ENCODE measurements at regions not wholly inside any gene's neighbourhood (a gene's known extent, or its start where the extent isn't known, plus 50 kb on each side); places are given as distances from the start of the nearest gene placed in this dataset.
"Not testable (repeated sequence)": the region's sequence is repeated elsewhere in the genome, so short reads cannot be mapped to it uniquely, and the experiment has no call there.

DNA sequence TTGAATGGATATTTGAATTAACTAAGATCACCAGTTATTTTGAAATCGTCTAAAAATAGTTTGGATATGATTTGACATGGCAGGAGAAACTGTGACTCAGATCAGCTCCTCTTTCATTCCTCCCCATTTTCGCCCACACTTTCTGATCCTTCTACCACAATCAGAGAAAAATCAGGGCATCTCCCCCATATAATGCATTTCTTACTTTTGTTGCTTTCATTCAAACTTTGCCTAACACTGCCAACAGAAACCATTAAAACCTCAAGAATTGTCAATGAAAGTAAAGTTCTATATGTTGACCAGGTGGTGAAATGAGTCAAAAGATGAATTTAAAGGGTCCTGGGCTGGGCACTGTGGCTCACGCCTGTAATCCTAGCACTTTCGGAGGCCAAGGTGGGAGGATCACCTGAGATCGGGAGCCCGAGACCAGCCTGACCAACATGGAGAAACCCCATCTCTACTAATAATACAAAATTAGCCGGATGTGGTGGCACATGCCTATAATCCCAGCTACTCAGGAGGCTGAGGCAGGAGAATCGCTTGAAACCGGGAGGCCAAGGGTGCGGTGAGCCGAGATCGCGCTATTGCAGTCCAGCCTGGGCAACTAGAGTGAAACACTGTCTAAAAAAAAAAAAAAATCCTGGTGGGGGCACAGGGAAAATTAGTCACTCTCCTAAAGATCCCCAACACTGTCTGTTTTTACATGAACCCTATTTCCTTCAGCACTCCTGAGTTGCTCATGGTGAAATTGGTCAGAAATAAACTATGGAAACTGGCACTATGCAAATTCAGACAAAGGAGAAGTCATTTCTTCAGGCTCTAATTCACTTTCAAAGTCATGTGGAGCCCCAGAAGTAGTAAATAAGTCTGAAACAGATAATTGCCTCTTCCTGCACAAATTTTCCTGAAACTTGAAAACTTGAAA is 122.8 kb upstream of the NOCT start:
- peak; percentile 60 for ATAC-seq

DNA sequence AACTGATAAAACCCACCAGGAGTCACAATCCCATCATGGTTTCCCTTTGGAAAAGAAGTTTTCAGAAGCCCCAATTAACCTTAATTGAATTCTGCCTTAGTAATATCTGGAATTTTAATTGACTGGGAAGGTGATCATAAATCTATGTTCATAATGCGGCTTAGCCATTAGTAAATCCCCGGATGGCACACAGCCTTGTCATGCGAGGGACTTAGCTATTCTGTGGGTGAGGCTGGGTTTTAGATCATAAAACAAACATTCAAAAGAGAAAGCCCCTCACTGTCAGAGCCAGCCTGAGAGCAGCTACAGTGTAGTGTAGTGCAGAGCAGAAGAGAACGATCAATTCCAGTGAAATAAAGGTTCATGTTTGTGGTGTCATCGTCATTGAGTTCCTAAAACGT is 124.0 kb upstream of the NOCT start:
- ATAC-seq, result no peak
- DNase-seq, result no peak

More for the DNA sequence above, 122.8 kb upstream of the NOCT start:
- no peak for DNase-seq

DNA sequence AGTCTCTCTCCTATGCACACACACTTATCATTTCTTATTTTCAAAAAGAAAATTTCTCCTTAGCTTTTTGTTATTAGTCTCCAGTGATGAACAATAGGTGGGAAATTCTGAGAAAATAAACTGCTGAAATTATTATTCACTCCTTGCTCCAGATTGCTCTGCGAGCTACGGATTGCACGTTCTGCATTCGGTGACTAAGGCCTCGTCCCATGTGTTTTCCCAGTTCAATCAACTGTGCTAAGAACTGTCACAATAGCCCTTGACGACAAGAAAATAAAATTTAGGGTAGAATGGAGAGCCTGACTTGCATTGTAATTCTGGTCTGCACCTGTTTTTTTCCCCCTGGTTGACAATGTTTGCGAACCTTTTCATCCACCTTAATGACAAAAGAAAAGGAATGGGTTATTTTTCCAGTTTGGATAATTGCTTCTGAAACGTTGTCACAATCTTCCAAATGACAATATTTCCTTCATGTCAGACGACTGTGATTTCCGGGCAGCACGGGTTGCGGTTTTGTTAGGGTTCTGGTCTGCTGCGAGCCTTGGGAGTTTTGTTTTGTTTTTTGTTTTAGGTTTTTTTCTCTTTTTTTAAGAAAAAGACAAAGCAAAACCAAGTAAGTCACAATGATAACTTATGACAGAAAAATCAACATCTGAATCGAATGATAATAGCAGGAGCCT is 124.5 kb upstream of the NOCT start:
- no peak for DNase-seq
- ATAC-seq, result no peak

DNA sequence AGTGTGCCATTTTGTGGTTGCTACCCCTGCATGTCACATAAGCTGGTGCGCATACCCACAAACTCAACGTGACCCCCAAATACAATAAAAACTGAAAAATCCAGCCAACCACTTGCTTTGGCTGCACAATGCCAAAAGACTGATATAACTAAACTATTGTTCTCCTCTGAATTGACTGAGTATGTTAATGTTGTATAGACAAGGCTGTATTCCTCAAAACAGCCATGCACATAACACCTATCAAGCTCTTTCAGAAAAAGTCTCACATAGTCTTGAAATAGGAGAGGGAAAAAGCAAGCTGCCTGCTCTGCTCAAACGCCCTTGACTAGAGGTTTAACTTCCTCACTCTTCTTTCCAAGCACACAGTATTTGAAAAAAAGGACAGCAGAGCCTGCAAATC is 126.4 kb upstream of the NOCT start:
- ATAC-seq (no peak), DNase-seq (no peak)

DNA sequence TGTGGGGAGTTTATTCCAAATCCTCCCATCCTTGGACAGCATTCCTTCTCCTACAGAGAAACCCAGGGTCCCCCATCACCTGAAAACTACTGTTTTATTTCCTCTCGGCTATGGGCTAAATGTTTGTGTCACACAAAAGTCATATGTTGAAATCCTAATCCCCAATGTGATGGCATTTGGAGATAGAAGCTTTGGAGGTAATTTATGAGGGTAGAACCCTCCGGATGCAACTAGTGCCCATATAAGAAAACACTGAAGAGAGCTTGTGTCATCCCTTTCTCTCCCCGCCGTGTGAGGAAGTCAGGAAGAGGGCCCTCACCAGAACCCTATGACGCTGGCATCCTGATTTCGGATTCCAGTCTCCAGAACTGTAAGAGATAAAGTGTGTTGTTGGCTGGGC is 127.8 kb upstream of the NOCT start:
- ATAC-seq, result no peak
- DNase-seq, result no peak

DNA sequence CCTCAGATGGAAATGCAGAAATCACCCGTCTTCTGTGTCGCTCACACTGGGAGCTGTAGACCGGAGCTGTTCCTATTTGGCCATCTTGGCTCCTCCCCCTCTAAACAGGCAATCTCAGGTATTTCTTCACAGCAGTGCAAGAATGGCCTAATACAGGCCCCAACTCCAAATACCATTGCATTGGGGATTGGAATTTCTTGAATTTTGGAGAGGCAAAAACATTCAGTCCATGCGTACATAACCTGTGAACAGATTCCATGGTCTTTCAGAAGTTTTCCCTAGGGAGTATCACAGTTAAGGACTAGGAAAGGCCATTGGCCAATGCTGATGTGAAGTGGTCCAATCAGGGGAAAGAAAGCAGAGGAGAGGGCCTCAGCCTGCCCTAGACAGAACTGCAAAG is 128.2 kb upstream of the NOCT start:
- ATAC-seq (no peak), DNase-seq (no peak)

DNA sequence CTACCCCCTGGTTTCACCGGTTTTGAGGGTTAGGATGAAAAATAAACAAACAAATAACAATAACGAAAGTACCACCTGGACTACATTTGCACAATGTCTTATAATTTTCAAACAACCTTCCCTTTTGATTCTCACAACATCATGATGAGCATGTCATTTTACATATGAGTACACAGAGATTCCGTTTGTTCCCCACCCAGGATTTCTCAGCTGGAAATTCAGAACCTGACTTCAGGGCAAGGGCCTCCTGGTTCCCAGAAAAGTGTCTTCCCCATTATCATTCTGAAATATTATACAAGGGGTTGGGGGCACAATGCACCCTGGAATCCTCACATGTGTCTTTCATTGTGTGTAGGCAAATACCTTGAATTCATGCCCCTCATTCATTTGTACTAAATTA is 135.8 kb upstream of the NOCT start:
- ATAC-seq (no peak), DNase-seq (no peak)

DNA sequence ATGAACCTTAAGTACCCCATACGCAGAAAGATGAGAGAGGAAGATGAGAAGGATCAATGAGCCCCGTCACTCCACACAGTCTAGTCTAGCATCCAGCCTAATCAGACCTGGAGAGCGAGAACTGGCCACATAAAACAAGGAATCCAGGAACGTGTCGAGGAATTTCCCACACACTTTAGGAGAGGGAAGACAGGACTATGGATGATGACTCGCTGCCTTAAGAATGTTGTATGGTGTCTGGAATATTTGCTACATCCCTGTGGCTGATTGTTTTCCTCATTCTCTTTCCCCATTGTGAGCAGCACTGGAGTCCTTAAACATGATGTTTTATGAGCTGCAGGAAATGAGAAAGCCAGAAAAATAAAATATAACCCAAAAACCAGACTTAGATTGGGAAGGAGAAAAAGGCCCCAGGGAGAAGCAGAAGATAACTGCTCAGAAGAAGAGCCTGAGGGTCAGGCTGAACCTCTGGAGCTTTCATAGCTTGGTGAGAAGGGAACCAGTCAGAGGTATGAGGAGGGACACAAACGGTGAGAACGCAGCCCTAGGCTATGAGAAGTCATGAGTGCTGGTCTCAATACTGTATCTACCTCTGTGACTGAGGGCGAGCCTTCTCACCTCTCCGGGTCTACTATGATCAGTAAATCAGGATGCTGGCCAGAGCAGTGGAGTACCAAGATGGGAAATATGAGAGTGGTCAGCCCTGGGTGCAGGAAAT is 139.5 kb upstream of the NOCT start:
- DNase-seq (no peak), ATAC-seq (no peak)

DNA sequence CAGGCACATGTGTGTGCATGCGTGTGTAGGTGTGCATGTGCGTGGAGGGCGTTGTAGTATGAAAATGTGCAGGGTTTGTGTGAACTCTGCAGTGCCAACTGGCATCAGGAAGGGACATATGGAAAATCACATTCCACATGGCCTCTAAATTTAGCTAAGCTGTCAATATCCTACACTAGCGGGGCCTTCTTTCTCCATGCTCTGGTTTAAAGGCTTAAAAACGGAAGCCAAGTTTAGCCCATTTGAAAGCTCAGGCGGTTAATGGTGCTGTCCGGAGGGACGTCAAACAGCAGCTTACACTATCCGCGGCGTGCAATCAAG is 144.1 kb upstream of the NOCT start:
- ATAC-seq (no peak), DNase-seq (no peak)

DNA sequence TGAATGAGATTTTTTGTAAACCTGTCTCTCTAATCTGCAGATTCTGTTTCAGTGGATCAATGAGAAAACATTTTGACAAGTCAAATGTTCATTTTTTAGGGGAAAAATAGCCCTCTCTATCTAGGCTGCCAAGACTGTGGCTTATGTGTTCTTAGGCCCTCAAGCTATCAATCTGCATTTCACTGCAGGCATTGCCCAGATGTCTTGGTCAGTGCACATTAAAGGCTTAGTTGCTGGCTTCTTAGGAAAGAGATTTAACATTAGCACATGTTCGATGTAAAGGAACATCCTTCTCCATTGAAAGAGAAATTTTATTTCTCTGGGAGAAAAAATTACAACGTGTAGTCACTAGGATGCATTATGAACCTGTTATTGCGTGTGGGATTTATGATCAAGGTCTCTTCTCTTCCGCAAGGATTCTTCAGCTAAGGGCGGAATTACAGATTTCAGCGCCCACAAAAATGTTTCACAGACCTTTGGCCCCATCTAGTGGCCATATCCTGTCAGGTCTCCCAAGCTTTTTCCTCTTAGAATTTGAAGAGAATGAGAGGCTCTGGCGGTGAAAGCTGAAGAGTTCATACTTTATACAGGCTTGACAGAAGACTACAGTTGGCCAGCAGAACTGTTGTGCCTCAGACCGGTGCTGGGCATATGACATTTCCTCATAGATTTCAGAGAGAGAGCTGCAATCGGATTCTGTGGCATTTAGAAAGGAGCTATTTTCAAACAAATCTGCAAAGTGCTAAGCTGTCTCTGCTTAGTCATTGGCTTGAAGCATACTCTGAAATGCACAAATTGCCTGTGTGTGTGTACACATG is 144.6 kb upstream of the NOCT start:
- no peak for ATAC-seq

DNA sequence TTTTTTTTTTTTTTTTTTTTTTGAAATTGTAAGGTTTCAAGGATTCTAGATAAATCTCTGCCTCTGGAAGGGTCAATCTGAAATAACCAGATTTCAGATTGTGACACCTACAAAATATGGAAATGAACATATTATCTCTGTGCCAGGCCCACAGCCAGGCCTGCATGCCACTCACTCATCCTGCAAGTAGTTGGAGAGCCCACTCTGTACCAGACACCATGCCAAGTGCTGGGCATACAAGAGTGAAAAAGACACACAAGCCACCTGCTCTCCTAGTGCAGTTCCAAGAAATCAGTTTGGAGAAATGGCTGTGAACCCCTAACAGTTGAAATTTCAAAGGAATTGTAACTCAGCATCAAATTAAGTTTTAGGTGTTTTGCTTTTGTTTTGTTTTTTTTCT is 145.9 kb upstream of the NOCT start:
- DNase-seq, result no peak
- no peak for ATAC-seq

More for the DNA sequence above, 144.6 kb upstream of the NOCT start:
- DNase-seq, result peak; percentile 41

DNA sequence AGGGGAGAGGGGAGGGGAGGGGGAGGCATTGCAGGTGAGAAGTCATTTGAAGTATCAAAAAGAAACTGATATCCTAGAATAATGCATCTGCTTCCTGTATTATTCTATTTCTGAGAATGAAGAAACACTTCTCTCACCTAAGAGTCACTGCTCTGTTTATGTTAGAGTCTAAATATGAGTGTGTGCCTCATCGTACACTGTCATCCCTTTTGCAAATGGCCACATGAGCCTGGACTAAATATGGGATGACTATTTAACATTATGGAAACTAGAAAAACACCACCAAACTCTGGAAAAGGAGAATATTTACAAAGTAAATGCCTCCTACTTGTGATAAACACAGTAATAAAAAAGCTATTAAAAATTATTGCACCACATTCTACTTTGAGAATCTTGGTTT is 146.4 kb upstream of the NOCT start:
- DNase-seq (no peak), ATAC-seq (no peak)

DNA sequence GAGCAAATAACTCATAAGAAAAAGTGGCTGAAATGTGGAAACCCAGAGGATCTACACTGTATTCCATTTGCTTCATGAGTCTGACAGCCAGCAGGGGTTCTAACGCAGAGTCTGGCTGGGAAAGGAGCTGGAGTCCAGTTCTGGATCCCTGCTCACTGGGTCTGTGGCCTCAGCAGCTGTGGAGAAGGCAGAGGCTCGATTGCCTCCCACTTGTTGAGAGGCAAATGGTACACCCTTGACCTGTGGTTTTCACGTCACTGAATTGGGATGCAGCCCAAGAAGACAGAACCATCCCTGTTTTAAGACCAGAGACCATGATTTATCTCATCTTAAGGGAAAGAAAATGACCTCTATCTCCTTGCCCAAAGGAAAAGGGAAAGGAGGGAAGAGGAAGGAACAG is 147.0 kb upstream of the NOCT start:
- ATAC-seq (no peak), DNase-seq (no peak)

DNA sequence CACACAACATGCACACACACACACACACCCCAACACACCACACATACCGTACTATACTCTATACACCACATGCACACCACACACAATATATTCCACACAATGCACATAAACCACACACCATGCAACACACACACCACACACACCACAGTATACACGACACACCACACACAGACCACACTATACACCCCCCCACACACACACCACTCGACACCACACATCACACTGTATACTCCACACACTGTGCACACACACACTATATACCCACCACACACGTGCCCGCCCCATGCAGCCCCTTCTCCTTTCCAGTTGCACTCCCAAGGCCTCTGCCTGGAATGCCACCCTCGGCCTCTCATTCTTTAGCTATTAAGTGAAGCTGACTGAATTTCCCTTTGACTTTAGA is 148.2 kb upstream of the NOCT start:
- no peak for ATAC-seq
- DNase-seq, result no peak

DNA sequence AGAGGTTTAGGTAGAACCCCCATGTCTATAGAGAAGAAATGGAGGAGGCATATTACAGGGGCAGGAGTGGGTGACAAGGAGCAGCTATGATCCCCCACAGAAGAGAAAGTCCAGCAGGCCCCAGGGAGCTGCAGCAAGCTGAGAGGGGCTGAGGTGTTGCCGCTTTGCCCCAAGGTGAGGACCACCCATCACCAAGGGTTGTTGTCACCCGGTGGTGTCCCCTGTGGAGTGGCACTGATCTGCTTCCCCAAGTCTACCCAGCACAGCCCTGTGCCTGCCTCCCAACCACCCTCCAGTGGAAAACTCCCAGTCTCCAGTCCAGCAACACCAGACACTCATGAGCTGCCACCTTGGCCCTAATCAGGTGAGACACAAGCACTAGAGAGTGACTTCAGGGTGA is 149.3 kb upstream of the NOCT start:
- no peak for DNase-seq
- ATAC-seq, result no peak

DNA sequence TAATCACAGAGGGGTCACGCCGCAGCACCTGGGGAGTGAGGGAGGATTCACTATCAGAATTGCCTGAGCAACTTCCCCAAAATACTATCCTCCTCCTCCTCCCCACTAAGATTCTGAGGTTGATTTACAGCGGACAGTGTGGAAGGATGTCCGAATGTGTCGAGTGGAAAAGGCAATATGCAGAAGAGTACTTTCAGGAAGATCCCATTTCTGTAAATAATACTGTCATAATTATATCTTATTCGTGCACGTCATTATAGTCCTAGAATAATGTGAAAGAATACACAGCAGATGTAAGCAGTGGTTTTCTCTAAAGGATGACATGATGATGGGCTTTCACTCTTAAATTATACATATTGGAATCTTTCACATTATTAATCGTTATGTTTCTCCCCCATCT is 149.8 kb upstream of the NOCT start:
- no peak for DNase-seq
- no peak for ATAC-seq

DNA sequence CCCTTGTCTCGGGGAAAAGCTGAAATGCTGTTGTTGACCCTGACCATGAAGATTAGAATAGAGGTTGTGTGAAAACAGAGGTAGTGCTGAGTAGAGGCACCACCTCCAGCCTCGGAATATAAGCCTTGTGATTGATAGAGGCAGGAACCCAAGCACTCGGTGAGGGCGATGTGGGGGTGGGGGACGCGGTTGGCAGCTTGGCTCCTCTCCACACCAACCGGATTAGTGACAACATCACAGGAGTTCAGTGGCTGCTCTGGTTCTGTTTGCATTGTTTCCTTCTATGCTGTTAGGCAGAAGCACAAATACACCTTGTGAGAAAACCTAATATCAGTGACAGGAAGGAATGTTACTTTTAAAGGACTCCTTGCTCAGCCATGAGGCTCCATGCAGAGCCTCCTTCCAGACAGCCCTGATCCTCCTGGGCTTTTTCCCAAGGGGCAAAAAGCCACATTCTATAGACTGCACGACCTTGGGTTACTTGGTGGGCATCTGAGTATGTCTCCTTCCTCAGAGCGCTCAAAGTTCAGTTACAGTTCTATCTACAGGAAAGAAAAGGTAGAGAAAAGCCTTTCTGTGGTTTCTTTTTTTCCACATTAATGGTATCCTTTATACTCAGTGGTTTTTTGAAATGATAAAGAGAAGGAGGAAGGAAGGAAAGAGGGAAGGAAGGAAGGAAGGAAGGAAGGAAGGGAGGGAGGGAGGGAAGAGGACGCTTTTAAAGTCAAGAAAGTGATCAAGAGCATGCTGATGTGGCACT is 150.4 kb upstream of the NOCT start:
- no peak for DNase-seq
- ATAC-seq, result no peak

DNA sequence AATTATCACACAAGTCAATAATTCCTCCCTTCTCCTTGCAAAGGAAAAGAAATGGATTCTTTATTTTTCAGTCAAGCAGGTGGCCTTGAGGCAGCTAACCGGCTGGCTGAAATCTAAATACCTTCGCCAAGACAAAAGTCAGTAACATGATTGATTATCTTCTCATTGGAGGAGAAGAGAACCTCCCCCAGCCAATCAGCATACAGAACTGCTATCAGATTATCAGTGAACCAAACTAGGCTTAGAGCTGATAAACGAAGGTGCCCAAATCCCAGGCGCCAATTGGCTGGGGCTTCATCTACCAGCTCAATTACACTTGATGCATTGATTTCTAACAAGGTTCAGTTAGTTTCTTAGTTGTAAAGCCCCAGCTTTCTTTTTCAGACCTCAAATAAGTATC is 152.4 kb upstream of the NOCT start:
- ATAC-seq, result no peak
- no peak for DNase-seq

DNA sequence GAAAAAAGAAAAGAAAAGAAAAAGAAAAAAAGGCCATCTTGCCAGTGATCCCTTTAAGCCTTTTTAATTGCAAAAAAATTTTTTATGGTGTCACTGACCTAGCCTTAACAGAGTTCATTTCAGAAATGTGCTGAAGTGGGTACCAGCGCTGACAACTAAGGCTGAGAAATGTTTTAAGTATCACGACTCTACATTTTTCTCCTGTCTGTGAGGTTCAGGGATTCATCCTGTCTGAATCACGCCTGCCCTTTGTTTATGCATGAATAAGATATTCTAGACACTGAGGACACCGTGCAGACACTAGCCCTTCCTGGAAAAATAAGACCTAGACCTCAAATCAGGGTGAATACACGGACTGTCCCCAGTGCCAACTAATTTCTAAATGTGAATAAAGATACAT is 154.4 kb upstream of the NOCT start:
- no peak for ATAC-seq
- no peak for DNase-seq

DNA sequence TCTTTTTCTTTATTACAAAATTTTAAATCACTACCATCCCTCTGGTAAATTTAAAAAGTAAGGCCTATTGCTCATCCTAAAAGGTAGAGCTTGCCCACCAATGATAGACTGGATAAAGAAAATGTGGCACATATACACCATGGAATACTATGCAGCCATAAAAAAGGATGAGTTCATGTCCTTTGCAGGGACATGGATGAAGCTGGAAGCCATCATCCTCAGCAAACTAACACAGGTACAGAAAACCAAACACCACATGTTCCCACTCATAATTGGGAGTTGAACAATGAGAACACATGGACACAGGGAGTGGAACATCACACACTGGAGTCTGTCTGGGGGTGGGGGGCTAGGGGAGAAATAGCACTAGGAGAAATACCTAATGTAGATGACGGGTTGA is 155.2 kb upstream of the NOCT start:
- not testable (repeated sequence) for ATAC-seq, DNase-seq

DNA sequence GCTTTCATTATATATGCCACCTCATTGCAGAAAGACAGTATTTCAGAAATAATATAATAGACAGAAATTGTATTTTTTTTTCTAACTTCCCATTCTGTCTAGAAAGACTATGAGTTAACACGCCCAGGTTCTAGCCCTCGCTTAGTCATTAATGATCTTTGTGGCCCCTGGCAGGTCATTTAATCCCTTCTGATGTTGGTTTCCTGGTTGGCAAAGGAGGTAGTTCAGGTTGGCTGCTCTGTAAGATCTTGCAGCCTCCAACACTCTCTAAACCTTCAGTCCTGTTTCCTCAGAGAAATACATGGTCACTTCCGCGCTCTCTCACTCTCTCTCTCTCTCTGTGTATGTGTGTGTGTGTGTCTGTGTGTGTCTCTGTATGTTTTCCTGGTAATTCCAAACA is 156.3 kb upstream of the NOCT start:
- no peak for DNase-seq
- no peak for ATAC-seq

DNA sequence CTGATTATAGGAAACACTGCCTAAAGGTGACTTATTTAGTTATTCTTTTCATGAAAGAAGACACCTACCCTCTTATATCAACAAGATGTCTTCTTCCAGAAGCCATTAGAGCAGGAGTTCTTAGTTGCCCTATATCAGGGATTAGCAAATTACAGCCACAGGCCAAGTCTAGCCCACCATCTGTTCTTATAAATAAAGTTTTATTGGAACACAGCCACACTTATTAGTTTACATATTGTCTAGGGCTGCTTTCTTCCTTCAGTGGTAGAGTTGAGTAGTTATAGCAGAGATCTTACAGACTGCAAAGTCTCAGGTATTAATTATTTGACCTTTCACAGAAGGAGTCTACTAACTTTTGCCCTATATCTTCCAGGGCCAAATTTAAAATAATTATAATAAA is 157.2 kb upstream of the NOCT start:
- no peak for ATAC-seq

More for the DNA sequence above, 157.2 kb upstream of the NOCT start:
- DNase-seq, result no peak
